ENCODE measurements at regions not wholly inside any gene's neighbourhood (a gene's known extent, or its start where the extent isn't known, plus 50 kb on each side); places are given as distances from the start of the nearest gene placed in this dataset.

GRCh38 chr5:28685794-28686193 is 1647.4 kb upstream of the CDH9 start:
- H3K4me1 ChIP-seq (ENCODE audit: control insufficient read depth, low read length): no peaks in the 10 kb centered on the region
- H3K4me3 ChIP-seq (ENCODE audit: low read length): no peak overlapping the region
- H3K4me2 ChIP-seq (ENCODE audit: low read length): no peak overlapping the region
- H3K27ac ChIP-seq (ENCODE audit: low read depth, low read length): no peak overlapping the region
- H3K79me2 ChIP-seq (ENCODE audit: control insufficient read depth, low read length): no peaks in the 10 kb centered on the region
- no peaks in the 10 kb centered on the region for H4K20me1 ChIP-seq (ENCODE audit: control insufficient read depth, insufficient read depth, low read depth, low read length)
- H3K9me2 ChIP-seq (replicated peaks; ENCODE audit: control insufficient read depth, low read length): no peaks in the 10 kb centered on the region
- no peaks in the 10 kb centered on the region for H3K9me3 ChIP-seq (ENCODE audit: control insufficient read depth, insufficient read depth, low read length)
- TF ChIP-seq, protein P1, sequence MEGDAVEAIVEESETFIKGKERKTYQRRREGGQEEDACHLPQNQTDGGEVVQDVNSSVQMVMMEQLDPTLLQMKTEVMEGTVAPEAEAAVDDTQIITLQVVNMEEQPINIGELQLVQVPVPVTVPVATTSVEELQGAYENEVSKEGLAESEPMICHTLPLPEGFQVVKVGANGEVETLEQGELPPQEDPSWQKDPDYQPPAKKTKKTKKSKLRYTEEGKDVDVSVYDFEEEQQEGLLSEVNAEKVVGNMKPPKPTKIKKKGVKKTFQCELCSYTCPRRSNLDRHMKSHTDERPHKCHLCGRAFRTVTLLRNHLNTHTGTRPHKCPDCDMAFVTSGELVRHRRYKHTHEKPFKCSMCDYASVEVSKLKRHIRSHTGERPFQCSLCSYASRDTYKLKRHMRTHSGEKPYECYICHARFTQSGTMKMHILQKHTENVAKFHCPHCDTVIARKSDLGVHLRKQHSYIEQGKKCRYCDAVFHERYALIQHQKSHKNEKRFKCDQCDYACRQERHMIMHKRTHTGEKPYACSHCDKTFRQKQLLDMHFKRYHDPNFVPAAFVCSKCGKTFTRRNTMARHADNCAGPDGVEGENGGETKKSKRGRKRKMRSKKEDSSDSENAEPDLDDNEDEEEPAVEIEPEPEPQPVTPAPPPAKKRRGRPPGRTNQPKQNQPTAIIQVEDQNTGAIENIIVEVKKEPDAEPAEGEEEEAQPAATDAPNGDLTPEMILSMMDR (IDR thresholded peaks at IDR 0.05; ENCODE audit: low read depth, low read length, poor library complexity, severe bottlenecking): no peak
- TF ChIP-seq EZH2phosphoT487 (IDR thresholded peaks at IDR 0.05; ENCODE audit: borderline replicate concordance, low read length): no peak
- no peaks in the 10 kb centered on the region for H3F3A ChIP-seq (ENCODE audit: control insufficient read depth, insufficient read depth)
- no peaks in the 10 kb centered on the region for H3K36me3 ChIP-seq (ENCODE audit: control insufficient read depth, low read length)
- no peaks in the 10 kb centered on the region for H3K27me3 ChIP-seq (ENCODE audit: control insufficient read depth, low read length)

GRCh38 chr5:28678899-28679298 is 1640.5 kb upstream of the CDH9 start:
- H3K4me3 ChIP-seq (ENCODE audit: low read length): no peak overlapping the region
- no peaks in the 10 kb centered on the region for H3K4me1 ChIP-seq (ENCODE audit: control insufficient read depth, low read length)
- no peak for TF ChIP-seq EZH2phosphoT487 (IDR thresholded peaks at IDR 0.05; ENCODE audit: borderline replicate concordance, low read length)
- TF ChIP-seq, protein P1 (IDR thresholded peaks at IDR 0.05; ENCODE audit: low read depth, low read length, poor library complexity, severe bottlenecking): no peak
- no peaks in the 10 kb centered on the region for H3K9me3 ChIP-seq (ENCODE audit: control insufficient read depth, insufficient read depth, low read length)
- H3K79me2 ChIP-seq (ENCODE audit: control insufficient read depth, low read length): no peaks in the 10 kb centered on the region
- H3K27ac ChIP-seq (ENCODE audit: low read depth, low read length): no peak overlapping the region
- no peaks in the 10 kb centered on the region for H3K36me3 ChIP-seq (ENCODE audit: control insufficient read depth, low read length)
- H3F3A ChIP-seq (ENCODE audit: control insufficient read depth, insufficient read depth): no peaks in the 10 kb centered on the region
- no peak overlapping the region for H3K4me2 ChIP-seq (ENCODE audit: low read length)
- no peaks in the 10 kb centered on the region for H4K20me1 ChIP-seq (ENCODE audit: control insufficient read depth, insufficient read depth, low read depth, low read length)
- no peaks in the 10 kb centered on the region for H3K27me3 ChIP-seq (ENCODE audit: control insufficient read depth, low read length)
- H3K9me2 ChIP-seq (replicated peaks; ENCODE audit: control insufficient read depth, low read length): no peaks in the 10 kb centered on the region

- Histone ChIP-seq H3K79me2 (ENCODE audit: control insufficient read depth, low read length) (no peaks in the 10 kb centered on the region), H3K27ac (ENCODE audit: low read depth, low read length) (no peak overlapping the region), H4K20me1 (ENCODE audit: control insufficient read depth, insufficient read depth, low read depth, low read length) (no peaks in the 10 kb centered on the region), H3K4me2 (ENCODE audit: low read length) (no peak overlapping the region), H3K9me3 (ENCODE audit: control insufficient read depth, insufficient read depth, low read length) (peaks cover 3% of the 10 kb centered on the region; the same call in 1 of the 2 replicates), H3K36me3 (ENCODE audit: control insufficient read depth, low read length) (no peaks in the 10 kb centered on the region), H3K9me2 (replicated peaks; ENCODE audit: control insufficient read depth, low read length) (no peaks in the 10 kb centered on the region), H3K4me1 (ENCODE audit: control insufficient read depth, low read length) (no peaks in the 10 kb centered on the region), H3K4me3 (ENCODE audit: low read length) (no peak overlapping the region), H3K27me3 (ENCODE audit: control insufficient read depth, low read length) (no peaks in the 10 kb centered on the region), H3F3A (ENCODE audit: control insufficient read depth, insufficient read depth) (no peaks in the 10 kb centered on the region)
- TF ChIP-seq, protein P1 (IDR thresholded peaks at IDR 0.05; ENCODE audit: low read depth, low read length, poor library complexity, severe bottlenecking): no peak
These were observed 1627.7 kb upstream of the CDH9 start for GRCh38 chr5:28666110-28666509.

DNA sequence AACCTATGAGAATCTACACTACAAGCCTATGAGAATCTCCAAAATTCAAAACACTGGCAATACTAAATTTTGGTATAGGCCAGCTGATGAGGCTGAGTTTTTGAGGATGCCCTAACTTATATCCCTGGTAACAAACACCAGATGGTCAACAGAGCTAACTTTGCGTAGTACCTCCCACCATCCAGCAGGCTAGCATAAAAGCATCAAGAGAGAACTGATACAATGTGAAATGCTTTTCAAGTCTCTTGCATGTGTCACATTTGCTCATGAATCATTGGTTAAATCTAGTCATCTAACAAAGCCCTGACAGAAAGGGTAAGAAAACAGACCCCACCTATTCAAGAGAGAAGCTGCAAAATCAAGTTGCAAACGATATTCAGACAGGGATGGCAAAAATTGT is 1609.7 kb upstream of the CDH9 start:
- no peaks in the 10 kb centered on the region for H3K36me3 ChIP-seq (ENCODE audit: control insufficient read depth, low read length)
- no peaks in the 10 kb centered on the region for H3K9me2 ChIP-seq (replicated peaks; ENCODE audit: control insufficient read depth, low read length)
- TF ChIP-seq, protein P1 (IDR thresholded peaks at IDR 0.05; ENCODE audit: low read depth, low read length, poor library complexity, severe bottlenecking): no peak
- TF ChIP-seq EZH2phosphoT487 (IDR thresholded peaks at IDR 0.05; ENCODE audit: borderline replicate concordance, low read length): no peak
- H4K20me1 ChIP-seq (ENCODE audit: control insufficient read depth, insufficient read depth, low read depth, low read length): no peaks in the 10 kb centered on the region
- H3K27me3 ChIP-seq (ENCODE audit: control insufficient read depth, low read length): no peaks in the 10 kb centered on the region
- no peaks in the 10 kb centered on the region for H3K79me2 ChIP-seq (ENCODE audit: control insufficient read depth, low read length)
- no peaks in the 10 kb centered on the region for H3K9me3 ChIP-seq (ENCODE audit: control insufficient read depth, insufficient read depth, low read length)
- no peak overlapping the region for H3K4me2 ChIP-seq (ENCODE audit: low read length)
- H3K4me1 ChIP-seq (ENCODE audit: control insufficient read depth, low read length): no peaks in the 10 kb centered on the region
- H3K4me3 ChIP-seq (ENCODE audit: low read length): no peak overlapping the region
- H3F3A ChIP-seq (ENCODE audit: control insufficient read depth, insufficient read depth): no peaks in the 10 kb centered on the region
- no peak overlapping the region for H3K27ac ChIP-seq (ENCODE audit: low read depth, low read length)
